Heart right ventricle (tissue), 16 donors: ENCODE measurements at regions not wholly inside any gene's neighbourhood (a gene's known extent, or its start where the extent isn't known, plus 50 kb on each side); places are given as distances from the start of the nearest gene placed in this dataset.

Experiments
- ATAC-seq, 8 donors: fragments of 200-7000 bp; cut with Tn5 transposase; one replicate each; pipeline ENCODE4 v1.9.1; 2020; ENCODE audit warnings: mild to moderate bottlenecking in 8 of 8, moderate library complexity in 8 of 8, moderate number of reproducible peaks in 1 of 8
- DNase-seq, 2 donors: peaks; one replicate each; pipeline ENCODE4 v3.0.0-alpha.2; 2020
- H3K27ac ChIP-seq, 10 donors: fragments of 200-600 bp; sonication (generic) in 2 of 10; one replicate each; pipeline versions ENCODE4 v1.5.0 to v1.8.0; 2020 to 2022; ENCODE audit warnings: mild to moderate bottlenecking in 3 of 10
- H3K27me3 ChIP-seq, 7 donors: fragments of 200-600 bp; one replicate each; pipeline ENCODE4 v1.8.0; 2021 to 2022; ENCODE audit warnings: mild to moderate bottlenecking in 2 of 7
- H3K36me3 ChIP-seq, 9 donors: fragments of 200-600 bp; sonication (generic) in 1 of 9; one replicate each; pipeline versions ENCODE4 v1.5.0 to v1.8.0; 2020 to 2022; ENCODE audit warnings: mild to moderate bottlenecking in 2 of 9
- H3K4me1 ChIP-seq, 9 donors: fragments of 200-600 bp; sonication (generic) in 1 of 9; one replicate each; pipeline versions ENCODE4 v1.5.0 to v1.8.0; 2020 to 2022; ENCODE audit warnings: mild to moderate bottlenecking in 4 of 9
- H3K4me3 ChIP-seq, 10 donors: fragments of 200-600 bp; sonication (generic) in 2 of 10; one replicate each; pipeline versions ENCODE4 v1.5.0 to v1.8.0; 2020 to 2022; ENCODE audit warnings: mild to moderate bottlenecking in 7 of 10, moderate library complexity in 2 of 10
- H3K9me3 ChIP-seq, 11 donors: fragments of 200-600 bp in 10 of 11; sonication (generic) in 2 of 11; one replicate each; pipeline versions ENCODE4 v1.5.0 to v1.8.0; 2013 to 2022; ENCODE audit warnings: mild to moderate bottlenecking in 2 of 11, control low read depth in 1 of 11, moderate library complexity in 1 of 11
- WGBS, 2 donors: extraction: QIAGEN DNeasy Blood & Tissue Kit; methylation state at CpG; one replicate each; pipeline ENCODE4 v1.1.7; 2013; ENCODE audit warnings: inconsistent platforms in 1 of 2; 5-methylcytosine and 5-hydroxymethylcytosine counted together
- intact Hi-C, 10 donors: fragments of 100-400 bp; cut with DNase I; formaldehyde crosslinking; loops; one replicate each; pipeline versions ENCODE4 v1.11.1 to v1.14.2; 2022
- TF ChIP-seq, protein P1 (sequence below), 9 donors: fragments of 200-600 bp; sonication (generic) in 2 of 9; IDR thresholded peaks; one replicate each; pipeline versions ENCODE4 v1.5.0 to v1.8.0; 2021 to 2022; ENCODE audit warnings: antibody characterized with exemption in 9 of 9, mild to moderate bottlenecking in 5 of 9, moderate library complexity in 1 of 9
- donor health status: Arrhythmogenic right ventricular cardiomyopathy.
- donor health status: ischemic (EF 13 %, LVEDD 7.1; RV severe dilation, severe dysfunction).
- donor health status: healthy with polysubstance abuse.
- donor health status: DM: no; HTN: yes; CAD: no.
- donor health status: DM: no; HTN: no; CAD: no.
- donor health status: ischemic (EF 25% LVEDD 6.9; RV normal size, moderate dysfunction).
- donor health status: ischemic (EF 25% LVEDD 5.7; RV mildly dilated, moderate dysfunction).
- donor health status: healthy.
- donor health status: DM: yes; HTN: yes; CAD: no.
- donor health status: Ischemic cardiomyopathy.
- donor health status: ischemic (EF 35%, LVEDD 5.7; RV mildly dilated, moderate dysfunction).
- donor health status: nonischemic (EF 11% LVEDD 7.7; RV severe dilation, severe dysfunction).
- donor health status: DM: yes; HTN: yes; CAD: no.
- donor health status: PGD.
- donor health status: ischemic (EF 29% LVEDD 5.4; RV normal size, mild dysfunction).
- donor health status: nonischemic (EF 23%, LVEDD 6.1; RV moderate dilation, normal function).

DNA sequence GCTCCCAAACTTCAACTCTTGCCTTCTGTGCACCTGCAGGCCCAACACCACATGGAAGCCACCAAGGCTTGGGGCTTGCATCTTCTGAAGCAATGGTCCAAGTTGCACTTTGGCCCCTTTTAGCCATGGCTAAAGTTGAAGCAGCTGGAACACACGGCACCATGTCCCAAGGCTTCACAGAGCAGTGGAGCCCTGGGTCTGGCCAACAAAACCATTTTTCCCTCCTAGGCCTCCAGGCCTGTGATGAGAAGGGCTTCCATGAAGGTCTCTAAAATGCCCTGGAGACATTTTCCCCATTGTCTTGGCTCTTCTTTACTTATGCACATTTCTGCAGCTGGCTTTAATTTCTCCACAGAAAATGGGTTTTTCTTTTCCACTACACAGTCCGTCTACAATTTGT is 61.3 kb upstream of the CYSLTR1 start:
- Histone ChIP-seq H3K27me3 (no peaks in the 10 kb centered on the region), H3K36me3 (no peaks in the 10 kb centered on the region), H3K27ac (no peak overlapping the region), H3K9me3 (peaks cover 0 to 17% (median 0%) of the 10 kb centered on the region in 11 donors), H3K4me3 (no peak overlapping the region), H3K4me1 (no peaks in the 10 kb centered on the region)
- 93 to 96% methylated on average over 2 of the region's 2 CpGs for WGBS, 2 donors
- TF ChIP-seq, protein P1, sequence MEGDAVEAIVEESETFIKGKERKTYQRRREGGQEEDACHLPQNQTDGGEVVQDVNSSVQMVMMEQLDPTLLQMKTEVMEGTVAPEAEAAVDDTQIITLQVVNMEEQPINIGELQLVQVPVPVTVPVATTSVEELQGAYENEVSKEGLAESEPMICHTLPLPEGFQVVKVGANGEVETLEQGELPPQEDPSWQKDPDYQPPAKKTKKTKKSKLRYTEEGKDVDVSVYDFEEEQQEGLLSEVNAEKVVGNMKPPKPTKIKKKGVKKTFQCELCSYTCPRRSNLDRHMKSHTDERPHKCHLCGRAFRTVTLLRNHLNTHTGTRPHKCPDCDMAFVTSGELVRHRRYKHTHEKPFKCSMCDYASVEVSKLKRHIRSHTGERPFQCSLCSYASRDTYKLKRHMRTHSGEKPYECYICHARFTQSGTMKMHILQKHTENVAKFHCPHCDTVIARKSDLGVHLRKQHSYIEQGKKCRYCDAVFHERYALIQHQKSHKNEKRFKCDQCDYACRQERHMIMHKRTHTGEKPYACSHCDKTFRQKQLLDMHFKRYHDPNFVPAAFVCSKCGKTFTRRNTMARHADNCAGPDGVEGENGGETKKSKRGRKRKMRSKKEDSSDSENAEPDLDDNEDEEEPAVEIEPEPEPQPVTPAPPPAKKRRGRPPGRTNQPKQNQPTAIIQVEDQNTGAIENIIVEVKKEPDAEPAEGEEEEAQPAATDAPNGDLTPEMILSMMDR (IDR thresholded peaks at IDR 0.05), result no peak
- intact Hi-C loops, result no loop called here
- DNase-seq (no peak), ATAC-seq (no peak)

DNA sequence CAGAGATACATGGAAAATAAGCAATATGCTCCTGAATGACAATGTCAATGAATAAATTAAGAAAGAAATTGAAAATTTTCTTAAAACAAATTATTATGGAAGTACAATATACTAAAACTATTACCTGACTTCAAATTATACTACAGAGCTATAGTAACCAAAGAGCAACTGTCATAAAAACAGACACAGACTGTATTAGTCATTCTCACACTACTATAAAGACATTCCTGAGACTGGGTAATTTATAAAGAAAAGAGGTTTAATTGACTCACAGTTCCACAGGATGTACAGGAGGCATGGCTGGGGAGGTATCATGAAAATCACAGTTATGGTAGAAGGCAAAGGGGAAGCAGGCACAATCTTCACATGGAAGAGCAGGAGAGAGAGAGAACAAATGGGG is 60.0 kb upstream of the CYSLTR1 start:
- ATAC-seq (no peak), DNase-seq (no peak)
- Histone ChIP-seq H3K27me3 (no peaks in the 10 kb centered on the region), H3K9me3 (peaks cover 0 to 17% (median 0%) of the 10 kb centered on the region in 11 donors), H3K4me1 (no peaks in the 10 kb centered on the region), H3K27ac (no peak overlapping the region), H3K4me3 (no peak overlapping the region), H3K36me3 (no peaks in the 10 kb centered on the region)
- intact Hi-C loops, result no loop called here
- TF ChIP-seq, protein P1 (IDR thresholded peaks at IDR 0.05), result no peak

DNA sequence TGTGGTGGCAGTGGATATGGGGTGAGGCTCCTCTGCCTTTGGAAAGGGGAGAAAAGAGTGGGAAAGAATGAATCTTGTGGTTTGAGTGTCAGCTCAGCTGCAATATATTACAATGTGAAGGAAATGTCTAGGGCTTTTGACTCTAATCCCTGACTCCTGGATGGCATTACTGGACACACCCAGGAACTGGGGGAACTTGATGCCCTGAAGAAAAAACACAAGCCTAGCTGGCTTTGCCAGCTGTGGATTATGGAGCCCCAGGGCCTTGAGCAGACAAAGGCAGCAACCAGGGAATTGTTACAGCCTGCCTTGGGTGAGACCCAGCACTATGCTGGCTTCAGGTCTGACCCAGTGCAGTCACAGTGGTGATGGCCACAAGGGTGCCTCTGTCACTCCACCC is 57.1 kb upstream of the CYSLTR1 start:
- ATAC-seq (no peak), DNase-seq (no peak)
- no peak overlapping the region for H3K27ac ChIP-seq
- intact Hi-C loops, result no loop called here
- H3K4me1 ChIP-seq, result peaks cover 0 to 2% (median 0%) of the 10 kb centered on the region in 9 donors
- H3K4me3 ChIP-seq, result no peak overlapping the region
- H3K27me3 ChIP-seq, result no peaks in the 10 kb centered on the region
- H3K9me3 ChIP-seq, result peaks cover 0 to 33% (median 0%) of the 10 kb centered on the region in 11 donors
- H3K36me3 ChIP-seq, result no peaks in the 10 kb centered on the region
- TF ChIP-seq, protein P1 (IDR thresholded peaks at IDR 0.05), result no peak

DNA sequence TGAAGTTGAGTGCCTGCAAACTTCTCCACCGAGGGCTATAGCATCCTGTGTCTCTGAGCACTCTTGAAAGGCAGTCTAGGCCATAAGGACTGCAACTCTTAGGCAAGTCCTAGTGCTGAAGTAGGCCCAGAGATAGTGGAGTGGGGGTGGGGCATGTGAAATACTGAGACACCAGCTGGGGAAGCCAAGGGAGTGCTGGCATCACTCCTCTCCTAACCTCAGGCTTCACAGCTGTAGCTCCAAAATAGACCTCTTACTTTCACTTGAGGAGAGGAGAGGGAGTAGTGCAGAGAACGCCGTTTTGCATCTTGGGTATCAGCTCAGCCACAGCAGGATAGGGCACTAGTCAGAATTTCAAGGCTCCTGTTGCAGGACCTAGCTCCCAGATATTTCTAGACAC is 56.2 kb upstream of the CYSLTR1 start:
- no peaks in the 10 kb centered on the region for H3K27me3 ChIP-seq
- no peak overlapping the region for H3K27ac ChIP-seq
- peaks cover 0 to 10% (median 0%) of the 10 kb centered on the region in 9 donors for H3K4me1 ChIP-seq
- intact Hi-C loops, result no loop called here
- H3K4me3 ChIP-seq, result no peak overlapping the region
- TF ChIP-seq, protein P1 (IDR thresholded peaks at IDR 0.05), result no peak
- WGBS, 2 donors, result 73 to 88% methylated on average over 3 of the region's 3 CpGs
- ATAC-seq, result no peak
- no peak for DNase-seq
- H3K36me3 ChIP-seq, result no peaks in the 10 kb centered on the region
- peaks cover 0 to 25% (median 0%) of the 10 kb centered on the region in 11 donors for H3K9me3 ChIP-seq
